ENCODE measurements at regions not wholly inside any gene's neighbourhood (a gene's known extent, or its start where the extent isn't known, plus 50 kb on each side); places are given as distances from the start of the nearest gene placed in this dataset.

DNA sequence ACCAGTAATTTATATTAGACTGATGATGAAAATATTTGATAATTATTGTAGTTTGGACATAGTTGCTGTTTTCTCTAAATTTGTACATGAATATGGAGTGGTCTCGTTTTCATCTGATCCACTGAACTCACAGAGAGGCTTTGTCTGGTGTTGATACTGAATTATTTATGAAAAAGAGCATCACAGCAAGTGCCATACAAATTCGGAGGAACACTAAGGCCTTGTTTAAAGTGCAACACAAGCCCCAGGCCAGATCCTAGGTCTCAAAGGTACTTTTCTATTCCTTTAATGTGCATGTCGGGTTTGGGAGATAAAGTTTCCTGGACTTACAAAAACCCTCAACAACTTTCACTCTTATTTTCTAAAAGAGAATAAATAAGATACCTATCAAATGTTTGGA lies 796.8 kb upstream of the EPHA6 start:
- CTCF ChIA-PET = no interaction called here
- no TSS peak for BruUV-seq (replicated peaks)
- intact Hi-C loops (cut with micrococcal nuclease; ENCODE audit: unreplicated experiment) = no loop called here

GRCh38 chr3:96022676-96023075 lies 791.7 kb upstream of the EPHA6 start:
- peaks cover 29% of the 10 kb centered on the region for H3K9me3 ChIP-seq (ENCODE audit: low read depth, low read length, poor library complexity, severe bottlenecking)
- no peak for DNase-seq (ENCODE audit: low spot score)
- H3K4me1 ChIP-seq (ENCODE audit: insufficient read depth, low read length, poor library complexity, severe bottlenecking) = no peaks in the 10 kb centered on the region
- H3K27ac ChIP-seq (ENCODE audit: low read depth, low read length, poor library complexity, severe bottlenecking) = no peak overlapping the region
- BruUV-seq (replicated peaks) = no TSS peak
- no peaks in the 10 kb centered on the region for H3K36me3 ChIP-seq (ENCODE audit: insufficient read depth, low read length, poor library complexity, severe bottlenecking)
- H3K4me3 ChIP-seq (ENCODE audit: low read depth, low read length, poor library complexity, severe bottlenecking) = no peak overlapping the region
- TF ChIP-seq EZH2 (IDR thresholded peaks at IDR 0.05; ENCODE audit: borderline replicate concordance, low read depth, low read length, poor library complexity, severe bottlenecking) = no peak
- TF ChIP-seq, protein P1, sequence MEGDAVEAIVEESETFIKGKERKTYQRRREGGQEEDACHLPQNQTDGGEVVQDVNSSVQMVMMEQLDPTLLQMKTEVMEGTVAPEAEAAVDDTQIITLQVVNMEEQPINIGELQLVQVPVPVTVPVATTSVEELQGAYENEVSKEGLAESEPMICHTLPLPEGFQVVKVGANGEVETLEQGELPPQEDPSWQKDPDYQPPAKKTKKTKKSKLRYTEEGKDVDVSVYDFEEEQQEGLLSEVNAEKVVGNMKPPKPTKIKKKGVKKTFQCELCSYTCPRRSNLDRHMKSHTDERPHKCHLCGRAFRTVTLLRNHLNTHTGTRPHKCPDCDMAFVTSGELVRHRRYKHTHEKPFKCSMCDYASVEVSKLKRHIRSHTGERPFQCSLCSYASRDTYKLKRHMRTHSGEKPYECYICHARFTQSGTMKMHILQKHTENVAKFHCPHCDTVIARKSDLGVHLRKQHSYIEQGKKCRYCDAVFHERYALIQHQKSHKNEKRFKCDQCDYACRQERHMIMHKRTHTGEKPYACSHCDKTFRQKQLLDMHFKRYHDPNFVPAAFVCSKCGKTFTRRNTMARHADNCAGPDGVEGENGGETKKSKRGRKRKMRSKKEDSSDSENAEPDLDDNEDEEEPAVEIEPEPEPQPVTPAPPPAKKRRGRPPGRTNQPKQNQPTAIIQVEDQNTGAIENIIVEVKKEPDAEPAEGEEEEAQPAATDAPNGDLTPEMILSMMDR (conservative IDR thresholded peaks at IDR 0.05; ENCODE audit: low read depth, low read length) = no peak
- no peaks in the 10 kb centered on the region for H3K27me3 ChIP-seq (replicated peaks; ENCODE audit: insufficient read depth, low read depth, low read length, poor library complexity)
- ChIA-PET POLR2A (ENCODE audit: low non-redundant PET) (no interaction called here), CTCF (no interaction called here)
- intact Hi-C loops (cut with micrococcal nuclease; ENCODE audit: unreplicated experiment) = no loop called here

More for the DNA sequence above, 796.8 kb upstream of the EPHA6 start:
- Histone ChIP-seq H3K9me3 (ENCODE audit: low read depth, low read length, poor library complexity, severe bottlenecking) (peaks cover 23% of the 10 kb centered on the region), H3K27ac (ENCODE audit: low read depth, low read length, poor library complexity, severe bottlenecking) (no peak overlapping the region), H3K27me3 (replicated peaks; ENCODE audit: insufficient read depth, low read depth, low read length, poor library complexity) (no peaks in the 10 kb centered on the region), H3K36me3 (ENCODE audit: insufficient read depth, low read length, poor library complexity, severe bottlenecking) (no peaks in the 10 kb centered on the region), H3K4me1 (ENCODE audit: insufficient read depth, low read length, poor library complexity, severe bottlenecking) (no peaks in the 10 kb centered on the region), H3K4me3 (ENCODE audit: low read depth, low read length, poor library complexity, severe bottlenecking) (no peak overlapping the region)
- POLR2A ChIA-PET (ENCODE audit: low non-redundant PET) = no interaction called here
- no peak for DNase-seq (ENCODE audit: low spot score)
- TF ChIP-seq, protein P1 (conservative IDR thresholded peaks at IDR 0.05; ENCODE audit: low read depth, low read length) = no peak
- TF ChIP-seq EZH2 (IDR thresholded peaks at IDR 0.05; ENCODE audit: borderline replicate concordance, low read depth, low read length, poor library complexity, severe bottlenecking) = no peak

- intact Hi-C loops (cut with micrococcal nuclease; ENCODE audit: unreplicated experiment) = no loop called here
Measured at GRCh38 chr3:96027718-96028117, 786.7 kb upstream of the EPHA6 start.

More at GRCh38 chr3:96027718-96028117, 786.7 kb upstream of the EPHA6 start:
- ChIA-PET POLR2A (ENCODE audit: low non-redundant PET) (no interaction called here), CTCF (no interaction called here)
- no peak overlapping the region for H3K27ac ChIP-seq (ENCODE audit: low read depth, low read length, poor library complexity, severe bottlenecking)
- H3K27me3 ChIP-seq (replicated peaks; ENCODE audit: insufficient read depth, low read depth, low read length, poor library complexity) = no peaks in the 10 kb centered on the region
- DNase-seq (ENCODE audit: low spot score) = no peak
- no peaks in the 10 kb centered on the region for H3K36me3 ChIP-seq (ENCODE audit: insufficient read depth, low read length, poor library complexity, severe bottlenecking)
- no peak overlapping the region for H3K4me3 ChIP-seq (ENCODE audit: low read depth, low read length, poor library complexity, severe bottlenecking)
- H3K4me1 ChIP-seq (ENCODE audit: insufficient read depth, low read length, poor library complexity, severe bottlenecking) = no peaks in the 10 kb centered on the region
- H3K9me3 ChIP-seq (ENCODE audit: low read depth, low read length, poor library complexity, severe bottlenecking) = peaks cover 27% of the 10 kb centered on the region
- TF ChIP-seq, protein P1 (conservative IDR thresholded peaks at IDR 0.05; ENCODE audit: low read depth, low read length) = no peak
- TF ChIP-seq EZH2 (IDR thresholded peaks at IDR 0.05; ENCODE audit: borderline replicate concordance, low read depth, low read length, poor library complexity, severe bottlenecking) = no peak
- BruUV-seq (replicated peaks) = no TSS peak

All from A673 (cell line).